G401.6 (cell line): ENCODE measurements at regions not wholly inside any gene's neighbourhood (a gene's known extent, or its start where the extent isn't known, plus 50 kb on each side); places are given as distances from the start of the nearest gene placed in this dataset.
A peak's percentile ranks its signal among the peaks of the same experiment; 100 is the strongest.

ENCODE experiments used
- FAIRE-seq: peaks from 2 replicates; lab custom pipeline; 2012; peaks lifted over from hg19 to GRCh38; lab: Jason Lieb, UNC

- no peak for FAIRE-seq
Observed at GRCh38 chr1:177571076-177571475, 398.8 kb downstream of the SEC16B start.

GRCh38 chr1:177569476-177569875, 398.7 kb downstream of the BRINP2 start:
- no peak for FAIRE-seq

GRCh38 chr1:177568622-177569021, 397.9 kb downstream of the BRINP2 start:
- no peak for FAIRE-seq

GRCh38 chr1:177567393-177567792, 396.6 kb downstream of the BRINP2 start:
- FAIRE-seq = no peak

- FAIRE-seq = no peak
Observed at GRCh38 chr1:177566495-177566894, 395.7 kb downstream of the BRINP2 start.

GRCh38 chr1:177561436-177561835, 390.7 kb downstream of the BRINP2 start:
- no peak for FAIRE-seq

- no peak for FAIRE-seq
Observed at GRCh38 chr1:177558372-177558771, 387.6 kb downstream of the BRINP2 start.

- no peak for FAIRE-seq
Observed at GRCh38 chr1:177556163-177556562, 385.4 kb downstream of the BRINP2 start.

- FAIRE-seq = peak; percentile 50
Observed at GRCh38 chr1:177547200-177547599, 376.4 kb downstream of the BRINP2 start.

- FAIRE-seq = no peak
Observed at GRCh38 chr1:177546346-177546745, 375.6 kb downstream of the BRINP2 start.

- FAIRE-seq = no peak
Observed at GRCh38 chr1:177526201-177526600, 355.4 kb downstream of the BRINP2 start.

- FAIRE-seq = no peak
Observed at GRCh38 chr1:177525176-177525575, 354.4 kb downstream of the BRINP2 start.

- no peak for FAIRE-seq
Observed at GRCh38 chr1:177517546-177517945, 346.8 kb downstream of the BRINP2 start.

- no peak for FAIRE-seq
Observed at GRCh38 chr1:177514207-177514606, 343.4 kb downstream of the BRINP2 start.

GRCh38 chr1:177511036-177511435, 340.3 kb downstream of the BRINP2 start:
- no peak for FAIRE-seq

- no peak for FAIRE-seq
Observed at GRCh38 chr1:177505905-177506590, 335.3 kb downstream of the BRINP2 start.

GRCh38 chr1:177495878-177496277, 325.1 kb downstream of the BRINP2 start:
- FAIRE-seq = no peak

GRCh38 chr1:177490786-177491185, 320.0 kb downstream of the BRINP2 start:
- no peak for FAIRE-seq

GRCh38 chr1:177490036-177490639, 319.4 kb downstream of the BRINP2 start:
- no peak for FAIRE-seq

GRCh38 chr1:177488722-177489121, 318.0 kb downstream of the BRINP2 start:
- no peak for FAIRE-seq

GRCh38 chr1:177487481-177487880, 316.7 kb downstream of the BRINP2 start:
- FAIRE-seq = no peak

- FAIRE-seq = no peak
Observed at GRCh38 chr1:177480741-177481305, 310.1 kb downstream of the BRINP2 start.

- FAIRE-seq = no peak
Observed at GRCh38 chr1:177479600-177479999, 308.8 kb downstream of the BRINP2 start.

- no peak for FAIRE-seq
Observed at GRCh38 chr1:177476676-177477075, 305.9 kb downstream of the BRINP2 start.
